Stimulated activated CD4-positive, alpha-beta T cell treated with anti-CD3 and anti-CD28 coated beads, Interleukin-2, amount 100 ng/mL, for 24 hours (primary cell): ENCODE measurements at regions not wholly inside any gene's neighbourhood (a gene's known extent, or its start where the extent isn't known, plus 50 kb on each side); places are given as distances from the start of the nearest gene placed in this dataset.
"Not testable (repeated sequence)": the region's sequence is repeated elsewhere in the genome, so short reads cannot be mapped to it uniquely, and the experiment has no call there.

ENCODE experiments used
- DNase-seq, 2 donors: peaks; one replicate each; pipeline ENCODE4 v3.0.0-alpha.2; 2020

GRCh38 chr2:91667341-91667740, 2975.9 kb downstream of the RPIA start:
- DNase-seq, result not testable (repeated sequence)

- DNase-seq, result not testable (repeated sequence)
Observed at GRCh38 chr2:91685541-91685940, 2994.1 kb downstream of the RPIA start.

- DNase-seq, result not testable (repeated sequence)
Observed at GRCh38 chr2:91686046-91686445, 2994.6 kb downstream of the RPIA start.
